GM12878 (cell line): ENCODE measurements at regions not wholly inside any gene's neighbourhood (a gene's known extent, or its start where the extent isn't known, plus 50 kb on each side); places are given as distances from the start of the nearest gene placed in this dataset.

Source experiments
- ATAC-seq: fragments of 200-7000 bp; cut with Tn5 transposase; 3 replicates; pipeline ENCODE4 v1.9.1; 2020; ENCODE audit warnings: mild to moderate bottlenecking, moderate library complexity
- BruUV-seq: library from RNA; stranded (reverse); fragments of 400-500 nt; replicated peaks from 2 replicates; lab custom pipeline; 2021; lab: Mats Ljungman, UMichigan
- CTCF ChIA-PET: fragments of 300-600 bp; sonication (Branson Sonifier 250); formaldehyde crosslinking; extraction: SDS; loops from one replicate; lab custom pipeline; 2021; ENCODE audit warnings: inconsistent platforms; lab: Yijun Ruan, JAX
- POLR2A ChIA-PET: fragments of 350-600 bp; formaldehyde crosslinking; extraction: SDS; loops from one replicate; lab custom pipeline; 2021; ENCODE audit warnings: inconsistent platforms; lab: Charles Lee
- RAD21 ChIA-PET: fragments of 300-600 bp; sonication (Branson Sonifier 250); formaldehyde crosslinking; loops from one replicate; lab custom pipeline; 2023; ENCODE audit warnings: antibody characterized with exemption; ENCODE audit not compliant: unreplicated experiment; lab: Charles Lee
- SMC1A ChIA-PET: fragments of 300-600 bp; sonication (Branson Sonifier 250); formaldehyde crosslinking; loops from one replicate; lab custom pipeline; 2023; ENCODE audit not compliant: unreplicated experiment, uncharacterized antibody; lab: Charles Lee
- DNase-seq: peaks from one replicate; pipeline ENCODE4 v3.0.0-alpha.2; 2011; ENCODE audit warnings: low read depth, low spot score
- FAIRE-seq: peaks from 3 replicates; lab custom pipeline; 2011; peaks lifted over from hg19 to GRCh38; lab: Jason Lieb, UNC
- H2AFZ ChIP-seq: 2 replicates; pipeline ENCODE4 v1.6.0; 2011; ENCODE audit warnings: low read depth, low read length, control low read depth; ENCODE audit not compliant: control insufficient read depth
- H3K27ac ChIP-seq: 2 replicates; pipeline ENCODE4 v1.5.1; 2011; ENCODE audit warnings: control low read depth; ENCODE audit not compliant: control insufficient read depth, insufficient read depth
- H3K27me3 ChIP-seq, 2 experiments: replicated peaks in 1 of 2; 2 replicates each; pipeline versions ENCODE4 v1.6.0 to v1.6.1; 2011; ENCODE audit warnings: low read length in 1 of 2; ENCODE audit not compliant: control insufficient read depth in 2 of 2, insufficient read depth in 2 of 2
- H3K36me3 ChIP-seq, 2 experiments: 2 replicates each; pipeline ENCODE4 v1.5.1; 2011; ENCODE audit warnings: low read length in 1 of 2; ENCODE audit not compliant: control insufficient read depth in 2 of 2, insufficient read depth in 2 of 2
- H3K4me1 ChIP-seq: 2 replicates; pipeline ENCODE4 v1.6.1; 2011; ENCODE audit warnings: mild to moderate bottlenecking, low read length, moderate library complexity, mixed read lengths; ENCODE audit not compliant: control insufficient read depth, insufficient read depth
- H3K4me2 ChIP-seq: 2 replicates; pipeline ENCODE4 v1.6.0; 2011; ENCODE audit warnings: control low read depth; ENCODE audit not compliant: control insufficient read depth, insufficient read depth
- H3K4me3 ChIP-seq: fragments of 200-600 bp; sonication (generic); 2 replicates; pipeline ENCODE4 v1.5.1; 2016
- H3K79me2 ChIP-seq: 2 replicates; pipeline ENCODE4 v1.6.0; 2011; ENCODE audit warnings: low read length; ENCODE audit not compliant: control insufficient read depth, insufficient read depth
- H3K9ac ChIP-seq: 2 replicates; pipeline ENCODE4 v1.8.0; 2011; ENCODE audit warnings: low read length, control low read depth, mixed read lengths; ENCODE audit not compliant: control insufficient read depth, insufficient read depth
- H3K9me3 ChIP-seq: replicated peaks from 3 replicates; pipeline ENCODE4 v1.5.1; 2011; ENCODE audit warnings: mild to moderate bottlenecking, low read length; ENCODE audit not compliant: control insufficient read depth, insufficient read depth
- H4K20me1 ChIP-seq: 2 replicates; pipeline ENCODE4 v1.6.0; 2011; ENCODE audit not compliant: control insufficient read depth, insufficient read depth
- JUNB ChIP-seq: IDR thresholded peaks from 2 replicates; pipeline ENCODE4 v1.6.1; 2016; ENCODE audit warnings: antibody characterized with exemption, mild to moderate bottlenecking
- ZBTB4 ChIP-seq: fragments of 450-650 bp; formaldehyde crosslinking; IDR thresholded peaks from 2 replicates; pipeline ENCODE4 v1.4.0; 2022; ENCODE audit warnings: mild to moderate bottlenecking, moderate library complexity
- WGBS: methylation state at CpG from one replicate; pipeline ENCODE4 v1.1.6; 2016; ENCODE audit warnings: low lambda C conversion rate; ENCODE audit not compliant: insufficient replicate concordance, insufficient coverage; ENCODE audit errors: missing lambda C conversion rate; 5-methylcytosine and 5-hydroxymethylcytosine counted together
- in situ Hi-C: fragments of 300-500 bp; cut with MboI; formaldehyde crosslinking; loops from 9 replicates; pipeline ENCODE4 v1.14.3; 2018; ENCODE audit warnings: mixed read lengths
- intact Hi-C: fragments of 100-400 bp; cut with micrococcal nuclease; formaldehyde crosslinking; loops from one replicate; pipeline ENCODE4 v1.14.2; 2022; ENCODE audit not compliant: unreplicated experiment

GRCh38 chr2:56754066-56754615, 570.4 kb downstream of the CCDC85A start:
- no peaks in the 10 kb centered on the region for H3K27me3 ChIP-seq
- in situ Hi-C loops: no loop called here

More at GRCh38 chr2:56754066-56754615, 570.4 kb downstream of the CCDC85A start:
- WGBS: 20% methylated on average over 10 of the region's 10 CpGs
- H3K27ac ChIP-seq: no peak overlapping the region
- no peaks in the 10 kb centered on the region for H4K20me1 ChIP-seq
- ChIA-PET SMC1A (no interaction called here), CTCF (no interaction called here), RAD21 (no interaction called here), POLR2A (no interaction called here)
- no peaks in the 10 kb centered on the region for H3K79me2 ChIP-seq
- ATAC-seq: no peak
- H3K4me3 ChIP-seq: no peak overlapping the region
- intact Hi-C loops: no loop called here
- no TSS peak for BruUV-seq
- no peak overlapping the region for H3K4me2 ChIP-seq
- H3K9ac ChIP-seq: no peak overlapping the region
- H3K9me3 ChIP-seq: no peaks in the 10 kb centered on the region
- TF ChIP-seq ZBTB4 (CRISPR knock-in tag): no peak
- TF ChIP-seq JUNB: no peak
- H3K36me3 ChIP-seq: no peaks in the 10 kb centered on the region
- DNase-seq: no peak
- no peak for FAIRE-seq
- H3K4me1 ChIP-seq: no peaks in the 10 kb centered on the region
- H2AFZ ChIP-seq: no peak overlapping the region
